Peyer's patch (tissue), 4 donors: ENCODE measurements at regions not wholly inside any gene's neighbourhood (a gene's known extent, or its start where the extent isn't known, plus 50 kb on each side); places are given as distances from the start of the nearest gene placed in this dataset.

Experiments
- DNase-seq, 3 donors: peaks; one replicate each; pipeline ENCODE4 v3.0.0-alpha.2; 2017 to 2019
- H3K27ac ChIP-seq, 4 donors: fragments of 200-600 bp; sonication (generic); one replicate each; pipeline ENCODE4 v1.5.1; 2016 to 2019
- H3K27me3 ChIP-seq, 2 donors: fragments of 200-600 bp; sonication (generic); one replicate each; pipeline ENCODE4 v1.5.1; 2019
- H3K36me3 ChIP-seq, 3 donors: fragments of 200-600 bp; sonication (generic); one replicate each; pipeline ENCODE4 v1.5.1; 2016 to 2019
- H3K4me1 ChIP-seq, 4 donors: fragments of 200-600 bp; sonication (generic); one replicate each; pipeline ENCODE4 v1.5.1; 2016 to 2019
- H3K4me3 ChIP-seq, 4 donors: fragments of 200-600 bp; sonication (generic); 1 replicate in 3 of 4; 2 replicates in 1 of 4; pipeline ENCODE4 v1.5.1; 2016 to 2019; ENCODE audit warnings: mild to moderate bottlenecking in 1 of 4
- H3K9me3 ChIP-seq, 4 donors: fragments of 200-600 bp; sonication (generic); one replicate each; pipeline ENCODE4 v1.5.1; 2016 to 2019; ENCODE audit warnings: mild to moderate bottlenecking in 1 of 4
- CTCF ChIP-seq, 6 experiments: fragments of 450-650 bp in 4 of 6; fragments of 200-600 bp in 2 of 6; sonication (generic) in 1 of 6; IDR thresholded peaks; one replicate each; pipeline ENCODE4 v1.5.1; 2017 to 2019; ENCODE audit warnings: antibody characterized with exemption in 6 of 6, mild to moderate bottlenecking in 3 of 6, moderate library complexity in 1 of 6
- POLR2A ChIP-seq, 2 donors: fragments of 450-650 bp; IDR thresholded peaks; one replicate each; pipeline ENCODE4 v1.5.1; 2017; ENCODE audit warnings: antibody characterized with exemption in 2 of 2, mild to moderate bottlenecking in 2 of 2, moderate library complexity in 2 of 2

DNA sequence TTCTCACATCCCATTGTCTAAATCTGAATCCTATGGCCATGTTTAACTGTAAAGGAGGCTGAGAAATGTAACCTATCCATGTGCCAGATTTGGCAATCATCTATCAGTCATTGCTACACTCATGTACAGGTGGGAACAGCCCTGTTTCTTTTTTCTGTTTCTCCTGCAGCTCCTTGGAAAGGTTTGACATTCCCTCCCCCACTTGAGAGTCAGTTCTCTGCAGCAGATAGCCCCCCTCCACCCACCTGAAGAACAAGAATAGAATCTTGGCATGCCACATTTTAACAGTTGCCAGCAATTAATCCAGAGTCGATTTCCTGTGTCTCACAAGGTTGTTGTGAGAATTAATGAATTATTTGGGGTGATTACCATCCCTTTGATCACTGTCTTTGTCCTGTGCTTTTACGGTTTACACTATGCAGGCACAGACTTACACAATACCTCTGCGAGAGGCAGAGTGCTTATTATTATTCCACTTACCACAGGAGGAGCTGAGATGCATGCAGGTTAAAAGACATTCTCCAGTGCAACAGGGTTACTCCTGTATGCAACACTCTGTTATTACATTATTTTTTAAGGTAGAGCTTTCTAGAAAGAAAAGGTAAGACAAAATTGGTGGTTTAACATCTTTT is 351.0 kb upstream of the THRB start:
- TF ChIP-seq CTCF (IDR thresholded peaks at IDR 0.05) (no peak), POLR2A (IDR thresholded peaks at IDR 0.05) (no peak)
- Histone ChIP-seq H3K27ac (no peak overlapping the region), H3K9me3 (no peaks in the 10 kb centered on the region), H3K4me1 (no peaks in the 10 kb centered on the region), H3K4me3 (no peak overlapping the region), H3K36me3 (no peaks in the 10 kb centered on the region), H3K27me3 (no peaks in the 10 kb centered on the region)
- DNase-seq = no peak

DNA sequence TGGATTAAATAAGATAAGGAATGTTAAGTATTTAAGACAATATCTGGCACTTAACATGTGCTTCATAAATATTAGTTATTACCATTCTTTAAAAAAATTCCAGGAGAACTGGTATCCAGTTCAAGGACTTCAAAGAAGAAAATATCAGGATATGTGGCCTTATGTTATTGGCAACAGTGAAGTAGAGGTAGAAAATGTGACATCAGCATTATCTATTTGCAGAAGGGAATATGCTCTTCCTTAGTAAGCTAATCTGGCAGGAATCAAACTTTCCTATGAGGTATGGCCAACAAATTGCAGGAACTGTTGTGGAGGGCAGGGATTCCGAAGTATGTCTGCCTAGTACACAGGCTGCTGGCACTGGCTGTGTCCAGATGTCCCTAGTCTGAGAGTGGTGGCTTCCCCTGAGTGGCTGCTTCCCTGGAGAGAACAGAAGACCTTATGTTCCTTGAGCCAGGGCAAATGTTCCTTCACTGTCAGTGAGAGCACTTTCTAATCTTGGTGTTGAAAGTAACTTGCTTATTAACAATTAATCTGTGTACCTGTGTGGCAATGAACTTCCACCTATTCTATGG is 351.7 kb upstream of the THRB start:
- no peak for DNase-seq
- Histone ChIP-seq H3K27ac (no peak overlapping the region), H3K4me3 (no peak overlapping the region), H3K36me3 (no peaks in the 10 kb centered on the region), H3K4me1 (no peaks in the 10 kb centered on the region), H3K9me3 (no peaks in the 10 kb centered on the region), H3K27me3 (no peaks in the 10 kb centered on the region)
- TF ChIP-seq POLR2A (IDR thresholded peaks at IDR 0.05) = no peak
- TF ChIP-seq CTCF (IDR thresholded peaks at IDR 0.05) = no peak

GRCh38 chr3:24850245-24850644 is 355.6 kb upstream of the THRB start:
- H3K4me1 ChIP-seq = no peaks in the 10 kb centered on the region
- H3K9me3 ChIP-seq = no peaks in the 10 kb centered on the region
- DNase-seq = no peak
- no peaks in the 10 kb centered on the region for H3K36me3 ChIP-seq
- TF ChIP-seq POLR2A (IDR thresholded peaks at IDR 0.05) (no peak), CTCF (IDR thresholded peaks at IDR 0.05) (no peak)
- H3K27me3 ChIP-seq = no peaks in the 10 kb centered on the region
- H3K4me3 ChIP-seq = no peak overlapping the region
- H3K27ac ChIP-seq = no peak overlapping the region

DNA sequence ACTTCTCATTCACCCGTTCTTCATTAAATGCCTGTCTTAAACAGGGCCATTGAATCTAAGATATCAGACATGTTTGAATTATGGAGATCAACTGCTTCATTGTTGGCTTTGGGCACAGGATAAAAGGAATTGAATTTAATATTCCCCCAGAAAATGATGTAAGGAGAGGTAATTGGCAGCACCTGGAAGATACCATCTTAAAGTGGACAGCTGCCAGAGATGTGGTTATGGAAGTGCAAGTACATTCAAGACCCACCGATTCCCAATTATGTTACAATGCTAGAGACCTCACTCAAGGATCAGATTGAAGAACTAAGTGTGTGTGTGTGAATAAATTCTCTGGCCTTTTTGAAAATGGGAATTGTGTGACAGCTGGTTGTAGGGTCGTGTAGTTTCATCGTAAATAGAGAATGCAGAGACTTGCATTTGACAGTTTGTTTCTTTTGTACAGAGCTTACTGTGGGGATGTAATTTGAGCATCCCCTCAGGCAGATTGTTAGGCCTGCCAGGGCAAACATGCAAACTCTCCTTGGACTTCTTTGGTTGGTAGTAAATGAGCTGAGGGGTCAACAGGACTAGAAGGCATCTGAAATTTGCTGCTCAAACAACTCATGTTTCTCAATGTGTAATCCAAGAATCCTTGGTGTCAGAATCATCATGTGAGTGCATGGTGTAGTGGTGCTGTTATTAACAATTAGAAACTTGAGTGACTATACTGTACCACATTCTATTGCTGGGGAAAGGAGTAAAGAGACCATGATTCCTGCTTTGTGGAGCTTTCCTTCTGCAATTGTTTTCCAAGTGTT is 359.2 kb upstream of the THRB start:
- H3K4me1 ChIP-seq = no peaks in the 10 kb centered on the region
- no peak overlapping the region for H3K27ac ChIP-seq
- no peaks in the 10 kb centered on the region for H3K9me3 ChIP-seq
- DNase-seq = no peak
- no peak overlapping the region for H3K4me3 ChIP-seq
- H3K27me3 ChIP-seq = no peaks in the 10 kb centered on the region
- no peak for TF ChIP-seq POLR2A (IDR thresholded peaks at IDR 0.05)
- no peak for TF ChIP-seq CTCF (IDR thresholded peaks at IDR 0.05)
- no peaks in the 10 kb centered on the region for H3K36me3 ChIP-seq

DNA sequence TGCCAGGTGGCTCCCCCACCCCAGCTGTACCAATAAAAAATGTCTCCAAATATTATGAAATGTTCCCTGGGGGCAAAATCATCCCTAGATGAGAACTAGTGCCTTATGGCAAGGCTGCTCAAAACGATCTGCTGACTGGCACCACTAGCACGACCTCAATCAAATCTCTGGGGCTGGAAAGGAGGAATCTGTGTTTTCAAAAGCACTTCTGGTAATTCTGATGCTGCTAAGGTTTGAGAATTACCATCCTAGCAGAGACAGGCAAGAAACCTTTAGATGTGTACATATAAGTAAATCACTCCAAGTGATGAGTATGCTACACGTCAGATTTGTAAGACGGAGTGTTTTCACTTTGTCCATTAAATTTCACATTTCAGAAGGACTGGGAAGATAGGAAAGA is 360.1 kb upstream of the THRB start:
- Histone ChIP-seq H3K4me1 (no peaks in the 10 kb centered on the region), H3K27ac (no peak overlapping the region), H3K9me3 (no peaks in the 10 kb centered on the region), H3K4me3 (no peak overlapping the region), H3K36me3 (no peaks in the 10 kb centered on the region), H3K27me3 (no peaks in the 10 kb centered on the region)
- TF ChIP-seq POLR2A (IDR thresholded peaks at IDR 0.05) = no peak
- no peak for TF ChIP-seq CTCF (IDR thresholded peaks at IDR 0.05)
- no peak for DNase-seq
